Activated CD4-positive, alpha-beta T cell treated with anti-CD3 and anti-CD28 coated beads, Interleukin-2, Interleukin-6, amounts not matched to agents 100 ng/mL and 50 ng/mL, durations not matched to agents 16 hours and 8 hours (primary cell): ENCODE measurements at regions not wholly inside any gene's neighbourhood (a gene's known extent, or its start where the extent isn't known, plus 50 kb on each side); places are given as distances from the start of the nearest gene placed in this dataset.
A peak's percentile ranks its signal among the peaks of the same experiment; 100 is the strongest.
"Not testable (repeated sequence)": the region's sequence is repeated elsewhere in the genome, so short reads cannot be mapped to it uniquely, and the experiment has no call there.

ENCODE experiments used
- DNase-seq: peaks from one replicate; pipeline ENCODE4 v3.0.0-alpha.2; 2020

- no peak for DNase-seq
Measured at GRCh38 chr1:112817555-112818373, 102.6 kb upstream of the PPM1J start.

- no peak for DNase-seq
Measured at GRCh38 chr1:112815376-112815775, 100.2 kb upstream of the PPM1J start.

- not testable (repeated sequence) for DNase-seq
Measured at GRCh38 chr1:112814645-112815044, 99.5 kb upstream of the PPM1J start.

DNA sequence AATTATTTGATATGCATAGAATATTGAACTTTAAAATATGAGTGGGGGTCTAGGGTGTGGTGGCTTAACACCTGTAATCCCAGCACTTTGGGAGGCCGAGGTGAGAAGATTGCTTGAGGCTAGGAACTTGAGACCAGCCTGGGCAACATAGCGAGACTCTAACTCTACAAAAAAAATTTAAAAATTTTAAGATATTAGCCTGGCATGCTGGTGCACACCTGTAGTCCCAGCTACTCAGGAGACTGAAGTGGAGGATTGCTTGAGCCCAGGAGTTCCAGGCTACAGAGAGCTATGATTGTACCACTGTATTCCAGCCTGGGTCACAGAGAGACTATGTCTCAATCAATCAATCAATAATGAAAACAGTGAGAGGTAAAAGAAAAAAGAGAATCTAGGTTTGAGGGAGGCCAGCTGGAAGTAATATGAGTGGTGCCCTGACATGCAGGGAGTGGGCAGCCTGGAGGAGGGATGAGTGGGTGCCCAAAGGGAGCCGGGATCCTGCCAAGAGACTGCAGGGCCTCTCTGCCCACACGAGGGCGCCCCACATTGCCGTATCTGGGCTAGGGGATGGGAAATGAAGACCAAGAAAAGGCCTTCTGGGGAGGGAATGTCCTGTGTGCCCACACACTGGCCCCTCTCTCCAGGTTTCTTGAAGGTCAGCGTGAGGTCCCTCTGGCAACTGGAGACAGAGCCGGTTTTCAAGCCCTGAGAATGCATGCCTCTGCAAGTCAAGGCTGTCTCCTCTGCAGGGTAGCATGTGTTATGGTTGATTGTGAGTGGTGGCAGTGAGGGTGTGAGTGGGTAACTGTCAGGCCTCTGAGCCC, 93.9 kb upstream of the PPM1J start:
- peak; percentile 79 for DNase-seq

GRCh38 chr1:112807999-112808398, 92.9 kb upstream of the PPM1J start:
- DNase-seq = no peak

DNA sequence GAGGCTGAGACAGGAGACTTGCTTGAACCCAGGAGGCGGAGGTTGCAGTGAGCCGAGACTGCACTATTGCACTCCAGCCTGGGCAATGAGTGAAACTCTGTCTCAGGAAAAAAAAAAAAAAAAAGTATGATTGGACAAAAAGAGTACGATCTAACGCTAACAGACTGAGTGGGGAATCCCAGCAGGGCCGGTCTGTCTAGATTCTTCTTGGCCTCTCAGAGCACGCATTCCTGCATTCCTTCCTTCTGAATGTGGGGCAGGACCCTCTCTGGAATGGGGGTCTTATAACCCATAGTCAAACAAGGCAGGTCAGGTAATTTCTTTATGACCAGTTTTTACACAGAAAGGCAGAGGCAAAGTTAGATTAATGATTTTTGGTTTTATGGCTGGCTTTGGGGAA, 92.0 kb upstream of the PPM1J start:
- DNase-seq = no peak

GRCh38 chr1:112806090-112806642, 91.0 kb upstream of the PPM1J start:
- DNase-seq = no peak

GRCh38 chr1:112805155-112805853, 90.2 kb upstream of the PPM1J start:
- DNase-seq = no peak

- DNase-seq = peak; percentile 69
Measured at GRCh38 chr1:112803906-112804762, 89.0 kb upstream of the PPM1J start.

- DNase-seq = no peak
Measured at GRCh38 chr1:112800289-112800688, 85.2 kb upstream of the PPM1J start.

DNA sequence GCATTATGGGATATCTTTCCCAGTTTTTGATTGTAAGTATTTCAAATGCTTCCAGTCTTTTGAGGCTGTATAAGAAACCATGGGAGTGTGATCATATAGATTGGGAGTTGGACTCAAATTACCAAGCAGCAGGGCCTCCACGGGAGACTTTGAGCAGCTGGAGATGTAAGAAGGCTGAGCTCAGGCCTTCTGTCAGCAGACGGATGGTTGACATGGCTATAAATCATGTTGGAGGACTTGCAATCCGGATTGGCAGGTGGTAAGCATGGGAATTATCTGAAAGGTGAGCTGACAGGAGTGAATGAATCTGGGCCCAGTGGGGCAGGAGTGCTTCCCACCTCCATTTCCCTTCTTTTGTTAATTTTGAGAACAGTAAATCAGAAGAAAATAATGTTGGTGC, 83.2 kb upstream of the PPM1J start:
- DNase-seq = no peak

- DNase-seq = no peak
Measured at GRCh38 chr1:112797224-112797623, 82.1 kb upstream of the PPM1J start.

- no peak for DNase-seq
Measured at GRCh38 chr1:112794654-112795239, 79.6 kb upstream of the PPM1J start.

DNA sequence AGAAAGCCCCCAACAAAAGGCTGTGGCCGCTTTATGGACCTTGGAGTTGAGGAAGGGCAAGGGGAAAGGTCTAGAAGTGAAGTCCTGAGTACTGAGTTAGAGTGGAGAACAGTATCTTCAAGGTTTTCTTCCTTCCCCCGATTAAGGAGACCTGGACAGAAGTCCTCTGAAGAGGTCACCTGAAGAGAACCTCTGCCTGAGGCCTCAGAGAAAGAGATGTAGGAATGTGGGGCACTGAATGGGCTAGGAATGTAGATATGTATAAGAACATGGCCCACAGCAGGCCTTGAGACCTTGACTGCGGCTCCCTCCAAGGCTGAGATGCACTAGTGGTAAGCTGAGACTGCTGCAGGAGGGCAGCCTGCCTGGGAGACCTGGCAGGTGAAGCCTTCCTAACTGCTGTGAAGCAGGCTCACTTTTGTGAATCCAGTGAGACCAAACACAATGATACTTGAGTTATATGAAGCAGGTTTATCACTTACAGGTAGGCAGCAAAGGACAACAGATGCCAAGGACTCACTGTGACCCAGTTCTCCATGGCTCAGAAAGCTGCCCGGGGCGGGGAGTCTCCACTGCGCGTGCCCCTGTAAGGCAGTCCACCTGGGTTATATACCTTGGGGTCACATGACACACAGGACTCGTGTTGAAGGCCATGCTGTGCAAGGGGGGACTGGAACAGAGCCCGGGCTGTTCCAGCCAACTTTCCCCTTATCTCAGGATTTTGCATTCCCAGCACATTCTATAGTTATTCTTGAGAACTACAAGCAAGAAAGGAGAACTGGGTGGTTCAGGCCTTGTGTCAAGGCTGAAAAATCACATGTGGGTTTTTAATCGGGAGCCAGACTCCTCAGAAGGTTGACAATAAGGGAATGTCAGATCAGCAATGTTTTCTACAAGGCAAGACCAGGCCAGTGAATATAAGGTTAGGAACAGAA, 78.8 kb upstream of the PPM1J start:
- no peak for DNase-seq

- no peak for DNase-seq
Measured at GRCh38 chr1:112791723-112792104, 76.6 kb upstream of the PPM1J start.

DNA sequence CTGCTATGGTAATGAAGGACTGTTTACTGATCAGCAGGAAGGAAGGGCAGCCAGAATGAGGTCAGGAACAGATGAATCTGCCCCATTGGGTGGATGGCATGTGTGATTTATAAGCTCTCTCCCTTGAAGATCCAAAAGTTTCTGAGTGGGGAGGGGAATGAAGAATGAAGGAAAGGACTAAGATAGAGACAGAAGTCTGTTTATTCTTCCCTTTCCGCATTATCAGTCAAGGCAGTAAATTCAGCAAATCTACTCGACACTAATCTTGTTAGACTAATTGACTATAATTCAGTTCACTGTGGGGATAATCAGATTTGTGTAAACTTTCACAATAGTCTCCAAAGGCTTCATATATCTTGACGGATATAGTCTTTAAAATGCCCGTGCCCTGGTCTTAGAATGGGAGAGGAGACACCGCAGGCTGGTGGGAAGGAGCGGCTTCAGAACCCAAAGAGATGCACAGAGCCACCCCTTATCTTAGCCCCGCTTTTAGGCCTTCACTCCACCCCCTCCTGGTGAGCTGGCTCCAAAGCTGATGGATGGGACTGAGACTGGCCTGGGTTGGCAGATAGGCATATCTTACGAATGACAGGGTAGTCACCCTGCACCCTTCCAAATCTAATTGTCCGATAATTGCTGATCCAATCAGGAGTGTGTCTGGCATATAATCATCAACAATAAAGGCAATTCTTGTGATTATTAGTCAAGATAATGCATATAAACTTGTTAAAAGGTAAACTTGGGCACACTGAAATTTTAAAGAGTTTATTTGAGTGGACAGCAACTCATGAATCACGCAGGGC, 76.0 kb upstream of the PPM1J start:
- no peak for DNase-seq

DNA sequence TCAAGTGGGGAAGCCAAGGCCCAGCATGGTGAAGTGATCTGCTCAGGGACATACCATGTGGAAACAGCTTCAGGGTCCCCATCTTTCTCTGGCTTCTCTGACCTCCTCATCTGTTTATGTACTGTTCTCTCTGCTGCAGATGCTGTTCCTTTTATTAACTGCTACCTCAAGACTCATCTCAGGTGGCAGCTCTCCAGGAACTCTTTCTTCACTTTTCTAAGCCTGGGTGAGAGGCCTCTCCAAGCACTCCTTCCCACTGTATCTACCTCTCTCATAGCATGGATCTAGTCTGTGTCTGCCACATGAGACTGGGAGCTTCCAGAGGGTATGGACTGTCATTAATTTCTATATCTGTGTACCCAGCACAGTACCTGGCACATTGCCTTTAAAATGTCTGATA, 73.4 kb upstream of the PPM1J start:
- DNase-seq = no peak

DNA sequence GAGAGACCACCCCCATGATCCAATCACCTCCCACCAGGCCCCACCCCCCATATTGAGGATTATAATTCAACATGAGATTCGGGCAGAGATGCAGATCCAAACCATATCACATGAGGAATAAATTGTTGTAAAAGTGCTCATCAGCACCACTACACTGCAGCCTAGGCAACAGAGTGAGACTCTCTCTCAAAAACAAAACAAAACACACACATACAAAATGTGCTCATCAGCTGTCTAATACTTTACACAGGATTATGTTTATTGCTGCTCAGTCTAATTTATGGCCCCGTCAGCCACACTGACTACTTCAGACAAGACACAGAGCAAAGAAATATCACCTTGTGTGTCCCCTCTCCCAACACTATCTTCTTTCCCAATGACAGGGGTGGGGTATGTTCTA, 72.9 kb upstream of the PPM1J start:
- DNase-seq = no peak

- DNase-seq = no peak
Measured at GRCh38 chr1:112783059-112783458, 67.9 kb upstream of the PPM1J start.
